Suppressor macrophage treated with lipopolysaccharide for 4 hours (primary cell): ENCODE measurements at regions not wholly inside any gene's neighbourhood (a gene's known extent, or its start where the extent isn't known, plus 50 kb on each side); places are given as distances from the start of the nearest gene placed in this dataset.

ENCODE experiments used
- DNase-seq: peaks from one replicate; pipeline ENCODE4 v3.0.0-alpha.2; 2020

DNA sequence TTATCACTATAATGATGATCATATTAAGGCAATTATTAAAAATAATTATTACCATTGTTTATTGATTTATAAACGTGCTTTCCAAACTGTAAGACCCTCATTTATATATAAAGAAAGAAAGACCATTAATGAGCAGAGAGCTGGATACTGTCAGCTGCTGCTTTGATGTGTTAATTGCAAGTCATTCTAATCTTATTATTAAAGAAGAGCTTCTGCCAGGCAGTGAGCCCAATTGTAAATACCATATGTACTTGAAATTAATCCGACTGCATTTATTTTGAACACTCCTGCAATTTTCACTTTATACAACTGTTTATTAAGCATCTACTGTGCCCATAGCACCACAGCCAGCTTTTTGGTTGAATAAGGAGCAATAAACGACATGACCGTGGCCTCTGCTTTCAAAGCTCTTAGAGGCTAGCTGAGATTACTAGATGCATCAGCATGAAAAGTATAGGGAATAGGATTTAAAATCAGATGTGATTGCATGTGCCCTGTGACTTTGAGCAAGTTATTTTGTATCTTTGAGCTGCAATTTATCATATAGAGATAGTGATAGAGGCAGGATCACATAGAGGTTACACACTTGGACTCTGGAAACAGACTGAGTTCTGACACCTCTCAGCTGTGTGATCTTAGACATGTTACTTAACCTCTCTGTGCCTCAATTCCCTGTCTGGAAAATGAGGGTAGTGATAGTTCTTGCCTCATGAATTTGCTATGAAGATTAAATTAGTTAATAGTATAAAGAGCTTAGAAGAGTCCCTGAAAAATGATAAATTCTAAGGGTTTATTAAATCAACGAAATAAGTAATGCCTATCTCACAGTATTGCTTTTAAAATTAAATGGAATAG, 83.4 kb downstream of the MYCN start:
- DNase-seq: no peak

DNA sequence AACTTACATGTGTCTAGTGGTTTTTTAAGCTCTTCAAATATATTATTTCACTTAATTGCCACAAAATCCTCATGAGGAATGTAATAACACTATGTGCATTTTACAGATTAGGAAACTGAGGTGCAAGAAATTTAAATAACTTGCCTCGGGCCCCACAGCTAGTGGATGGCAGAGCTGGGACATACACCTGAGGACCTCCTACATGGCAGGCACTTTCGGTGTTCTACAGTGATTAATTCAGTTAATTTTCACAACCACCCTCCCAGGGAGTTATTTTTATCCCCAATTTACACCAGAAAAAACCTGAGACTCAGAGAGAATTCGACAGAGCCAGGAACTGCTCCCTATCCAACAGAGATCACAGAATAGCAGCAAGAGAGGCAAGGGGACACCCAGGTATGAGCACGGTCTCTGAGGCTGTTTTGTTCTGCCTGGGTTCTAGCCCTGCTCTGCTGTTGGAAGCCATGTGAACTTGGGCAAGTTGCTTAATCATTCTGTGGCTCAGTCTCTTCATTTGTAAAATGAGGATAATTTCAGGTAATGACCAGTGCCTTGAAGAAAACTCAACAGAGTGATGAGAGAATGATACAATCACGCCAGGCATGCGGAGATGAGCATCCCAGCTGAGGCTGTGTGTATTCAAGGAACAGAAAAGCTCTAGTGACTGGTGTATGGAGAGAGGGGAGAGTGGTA, 82.3 kb downstream of the MYCN start:
- DNase-seq: no peak

DNA sequence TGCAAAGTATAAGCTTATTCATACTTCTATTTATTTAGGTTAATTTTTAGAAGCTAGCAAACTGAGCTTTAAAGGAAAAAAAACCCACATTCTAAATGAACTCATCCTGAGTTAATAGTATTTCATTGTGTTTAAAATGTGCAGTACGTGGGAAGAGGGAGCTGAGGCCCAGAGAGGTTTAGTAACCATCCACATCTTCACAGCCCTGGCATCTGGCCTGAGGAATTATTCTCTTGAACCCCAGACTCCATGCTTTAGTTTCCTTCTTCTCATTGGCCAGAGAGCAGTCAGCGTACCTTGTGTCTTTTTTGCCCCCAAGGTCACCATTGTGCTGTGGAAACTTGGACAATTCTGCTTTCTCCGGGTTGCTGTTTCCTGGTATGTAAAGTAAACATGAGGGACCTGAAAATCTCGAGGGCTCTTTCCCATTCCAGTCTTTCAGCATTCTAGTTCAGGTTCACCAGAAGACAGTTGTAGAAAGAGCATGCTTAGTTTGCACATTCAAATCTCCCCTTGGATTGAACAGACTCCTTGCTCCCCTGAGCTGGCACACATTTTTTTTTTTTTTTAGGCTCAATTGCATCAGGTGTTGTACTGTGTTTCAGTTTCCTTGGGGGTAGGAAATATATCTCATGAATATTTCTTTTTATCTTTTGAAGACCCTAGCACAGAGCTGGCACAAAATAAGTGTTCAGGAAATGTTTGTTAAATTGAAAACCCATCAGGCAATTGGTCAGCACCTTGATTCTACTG, 81.4 kb downstream of the MYCN start:
- no peak for DNase-seq

DNA sequence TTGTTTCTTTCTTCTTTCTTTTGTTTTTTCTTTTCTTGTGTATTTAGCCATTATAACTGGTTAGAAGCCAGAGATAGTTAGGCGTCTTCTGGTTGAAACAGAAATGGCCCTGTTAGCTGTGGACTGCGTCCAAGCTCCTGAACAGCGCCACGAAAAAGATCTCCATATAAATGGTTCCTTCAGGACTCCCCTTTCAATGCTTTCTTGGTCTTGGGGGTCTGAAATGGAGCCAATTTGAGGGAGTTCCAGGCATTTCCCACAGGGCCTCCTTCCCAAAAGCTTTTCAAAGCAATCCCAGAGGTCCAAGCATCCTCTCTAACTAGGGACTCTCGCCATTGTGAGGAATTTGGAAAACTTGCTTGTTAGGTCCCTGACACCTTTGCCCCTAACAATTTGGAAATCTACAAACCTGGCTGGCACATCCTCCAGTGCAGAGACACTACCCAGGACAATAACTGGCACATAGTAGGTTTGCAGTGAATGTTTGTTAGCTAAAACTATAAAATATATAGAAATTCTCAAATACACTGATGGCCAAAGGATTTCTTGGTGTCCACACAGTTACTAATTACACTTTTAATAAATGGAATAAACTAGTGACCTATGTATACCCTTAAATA, 80.1 kb downstream of the MYCN start:
- no peak for DNase-seq

DNA sequence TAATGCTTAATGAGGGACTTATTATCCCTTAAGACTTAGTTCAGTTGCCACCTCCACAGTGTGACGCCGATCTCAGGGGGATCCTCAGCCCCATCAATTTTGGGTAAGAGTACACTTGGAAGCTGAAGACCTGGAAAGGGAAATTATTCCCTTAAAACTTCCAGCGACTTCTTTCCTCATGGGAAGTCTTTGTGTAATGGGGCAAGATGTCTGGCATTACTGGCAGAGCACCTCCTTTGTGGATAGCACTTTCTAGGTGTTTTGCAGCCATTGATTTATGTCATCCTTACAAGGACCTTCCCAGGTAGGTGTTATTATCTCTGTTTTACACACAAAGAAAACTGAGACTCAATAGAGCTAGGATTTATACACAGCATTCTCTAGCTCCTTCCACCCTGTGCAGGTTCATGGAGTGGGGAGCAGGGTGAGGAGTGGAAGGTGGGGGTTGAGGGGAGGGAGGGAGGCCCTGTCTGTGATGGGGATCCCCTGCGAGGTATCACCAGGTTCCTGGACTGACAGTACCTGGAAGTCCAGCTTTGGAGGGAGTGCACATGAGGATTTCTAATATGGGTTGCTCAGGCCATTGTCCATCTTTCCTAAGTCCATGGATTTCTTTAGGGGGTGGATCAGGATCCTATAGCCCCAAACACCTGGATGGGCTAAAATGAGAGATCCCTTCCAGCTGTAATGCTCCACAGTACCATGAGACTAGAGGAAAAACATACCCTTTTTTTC, 79.4 kb downstream of the MYCN start:
- no peak for DNase-seq

DNA sequence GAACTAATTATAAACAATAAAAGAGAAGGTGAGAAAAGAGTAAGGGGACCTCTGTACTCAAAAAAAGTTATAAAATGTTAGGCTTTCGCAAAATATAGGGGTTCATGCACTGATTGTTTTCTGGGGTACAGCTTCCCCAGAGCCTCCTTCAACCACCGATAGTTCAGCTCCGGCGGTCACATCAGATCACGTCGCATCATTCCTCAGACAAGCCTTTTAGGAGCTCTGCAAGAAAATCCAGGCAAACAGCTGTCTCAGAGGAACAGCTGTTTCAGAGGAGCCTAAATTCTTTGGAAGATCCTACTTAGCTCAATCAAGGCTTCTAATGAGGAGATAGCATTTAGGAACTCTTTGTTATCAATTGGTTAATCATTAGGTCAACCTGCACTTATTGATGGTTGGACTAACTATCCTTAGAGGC, 78.7 kb downstream of the MYCN start:
- no peak for DNase-seq

DNA sequence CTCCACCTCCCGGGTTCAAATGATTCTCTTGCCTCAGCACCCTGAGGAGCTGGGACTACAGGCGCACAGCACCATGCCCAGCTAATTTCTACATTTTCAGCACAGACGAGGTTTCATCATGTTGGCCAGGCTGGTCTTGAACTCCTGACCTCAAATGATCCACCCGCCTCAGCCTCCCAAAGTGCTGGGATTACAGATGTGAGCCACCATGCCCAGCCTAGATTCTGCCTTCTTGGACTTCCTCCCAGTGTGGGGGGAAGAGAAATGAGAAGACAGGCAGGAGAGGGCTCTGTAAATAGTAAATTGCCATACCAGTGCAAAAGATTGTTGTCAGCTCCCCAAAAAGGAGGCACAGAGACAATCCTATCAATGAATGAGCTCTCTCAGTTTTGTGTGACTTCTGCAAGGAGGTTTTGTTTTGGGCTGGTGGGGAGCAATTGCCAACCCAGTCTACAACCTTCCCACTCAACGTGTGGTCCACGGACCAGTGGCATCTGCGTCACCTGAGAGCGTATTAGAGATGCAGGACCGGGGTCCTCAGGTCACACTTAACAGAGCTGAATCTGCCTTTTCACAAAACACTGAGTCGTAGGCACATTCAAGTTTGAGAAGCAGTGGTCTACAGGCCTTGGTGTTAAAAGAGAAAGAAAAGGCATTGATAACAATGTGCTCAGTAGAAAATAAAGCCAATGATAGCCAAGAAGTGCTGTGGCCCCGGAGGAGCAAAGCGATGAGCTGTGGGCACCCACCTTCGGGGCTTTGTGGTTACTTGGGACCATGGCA, 78.1 kb downstream of the MYCN start:
- DNase-seq: no peak

- DNase-seq: no peak
These were observed 75.9 kb downstream of the MYCN start for GRCh38 chr2:16016282-16016681.

GRCh38 chr2:16015903-16016265, 75.5 kb downstream of the MYCN start:
- DNase-seq: no peak

- DNase-seq: no peak
These were observed 75.0 kb downstream of the MYCN start for GRCh38 chr2:16015210-16015902.

DNA sequence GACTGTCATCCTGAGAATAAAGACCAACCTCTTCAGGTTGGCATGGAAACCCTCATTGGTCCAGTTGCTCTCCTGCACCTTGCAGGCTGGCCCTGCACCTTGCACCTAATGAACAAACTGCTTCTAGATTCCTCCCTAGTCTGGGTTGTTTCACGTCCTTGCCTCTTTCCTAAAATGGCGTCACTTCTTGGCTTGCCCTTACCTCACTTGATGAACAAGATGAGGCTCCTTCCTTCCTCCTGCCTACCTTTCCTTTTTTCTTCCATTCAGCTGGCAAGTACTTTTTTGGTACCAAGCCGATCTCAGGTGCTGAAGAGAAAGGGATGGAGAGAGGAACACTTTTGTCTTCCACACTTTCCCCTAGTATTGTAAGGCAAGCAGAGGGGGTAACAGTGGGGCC, 74.5 kb downstream of the MYCN start:
- DNase-seq: no peak

GRCh38 chr2:16014041-16014787, 73.9 kb downstream of the MYCN start:
- no peak for DNase-seq

DNA sequence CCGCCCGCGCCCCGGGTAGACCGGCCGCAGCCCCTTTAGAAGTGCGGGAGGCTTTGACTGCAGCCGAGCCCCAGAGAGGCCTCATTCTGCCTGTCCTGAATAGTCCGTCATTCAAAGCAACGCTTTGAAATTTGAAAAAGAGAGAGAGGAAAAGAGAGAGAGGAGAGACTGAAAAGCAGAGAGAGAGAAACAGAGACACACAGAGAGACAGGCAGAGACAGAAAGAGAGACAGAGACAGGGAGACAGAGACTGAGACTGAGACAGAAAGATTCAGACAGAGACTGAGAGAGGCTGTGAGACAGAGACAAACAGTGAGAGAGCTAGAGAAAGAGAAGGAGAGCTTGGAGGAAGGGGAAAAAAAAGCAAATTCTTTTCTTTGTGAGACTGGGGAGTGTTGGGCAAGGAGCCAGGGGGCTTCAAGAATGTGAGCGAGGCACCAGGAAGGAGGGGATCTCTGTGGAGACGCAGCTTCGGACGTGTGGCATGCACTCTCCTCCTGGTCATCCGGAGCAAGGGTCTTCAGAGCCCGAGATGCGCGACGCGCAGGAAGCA, 73.1 kb downstream of the MYCN start:
- DNase-seq: no peak

DNA sequence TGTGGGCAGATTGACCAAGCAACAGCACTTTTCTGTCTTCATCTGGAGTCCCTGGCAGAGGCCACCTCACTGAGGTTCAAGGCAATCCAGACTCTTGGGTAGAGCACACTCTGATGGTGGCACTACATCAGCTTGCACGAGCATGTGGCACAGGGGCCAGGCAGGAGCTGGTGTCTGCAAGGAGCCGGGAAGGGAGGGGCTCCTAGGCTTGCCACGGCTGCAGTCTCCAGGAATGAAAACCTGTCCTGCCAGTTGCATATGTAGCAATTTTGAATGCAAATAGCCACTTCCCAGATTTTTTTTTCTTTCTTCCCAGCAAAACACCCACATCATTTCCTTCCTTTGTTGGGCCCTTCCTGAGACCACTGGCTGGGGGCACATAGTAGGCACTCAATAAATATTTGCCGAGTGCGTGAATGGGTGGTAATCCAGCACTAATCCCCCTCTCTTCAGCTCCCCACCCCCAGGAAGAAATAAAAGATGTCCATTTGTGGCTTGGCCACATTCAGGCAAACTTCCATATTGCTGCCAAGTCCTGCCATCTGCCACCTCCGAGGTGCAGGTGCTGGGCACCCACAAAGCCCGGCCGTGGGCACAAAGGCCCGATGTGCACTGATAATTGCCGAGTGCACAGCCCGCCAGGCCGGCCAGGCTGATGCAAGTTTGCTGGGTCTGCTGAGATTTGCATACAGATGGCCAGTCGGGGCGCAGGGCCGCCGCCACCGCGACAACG, 72.4 kb downstream of the MYCN start:
- DNase-seq: no peak

- DNase-seq: no peak
These were observed 71.8 kb downstream of the MYCN start for GRCh38 chr2:16012029-16012596.

GRCh38 chr2:16011621-16011960, 71.2 kb downstream of the MYCN start:
- DNase-seq: no peak

GRCh38 chr2:16010951-16011620, 70.7 kb downstream of the MYCN start:
- no peak for DNase-seq

DNA sequence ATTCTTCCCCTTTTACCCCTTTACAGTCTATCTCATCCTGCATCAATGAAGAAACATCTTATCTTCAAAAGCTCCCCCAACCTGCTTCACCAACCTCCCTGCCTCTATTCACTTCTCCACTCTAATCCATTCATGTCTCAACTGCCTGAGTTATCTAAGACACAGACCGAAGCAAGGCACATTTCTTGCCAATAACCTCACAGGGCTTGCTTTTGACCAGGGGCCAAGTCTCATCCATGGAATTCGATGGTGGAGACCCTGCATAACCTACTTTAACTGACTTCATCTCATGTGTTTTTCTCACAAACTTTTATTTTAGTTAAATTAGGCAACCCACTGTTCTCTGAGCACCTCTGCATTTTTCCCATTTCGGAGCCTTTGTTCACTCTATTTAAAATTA, 69.7 kb downstream of the MYCN start:
- DNase-seq: no peak

DNA sequence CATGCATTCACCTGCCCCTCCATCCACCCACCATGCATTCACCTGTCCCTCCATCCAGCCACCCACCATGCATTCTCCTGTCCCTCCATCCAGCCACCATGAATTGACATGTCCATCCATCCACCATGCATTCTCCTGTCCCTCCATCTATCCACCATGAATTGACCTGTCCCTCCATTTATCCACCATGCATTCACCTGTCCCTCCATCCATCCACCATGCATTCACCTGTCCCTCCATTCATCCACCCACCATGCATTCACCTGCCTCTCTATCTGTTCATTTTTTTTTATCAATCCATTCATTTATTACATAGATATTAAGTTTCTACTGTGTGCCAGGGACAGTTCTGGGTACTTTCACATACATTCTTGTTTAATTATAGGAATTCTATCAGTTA, 69.2 kb downstream of the MYCN start:
- DNase-seq: no peak
